ENCODE measurements at regions not wholly inside any gene's neighbourhood (a gene's known extent, or its start where the extent isn't known, plus 50 kb on each side); places are given as distances from the start of the nearest gene placed in this dataset.

DNA sequence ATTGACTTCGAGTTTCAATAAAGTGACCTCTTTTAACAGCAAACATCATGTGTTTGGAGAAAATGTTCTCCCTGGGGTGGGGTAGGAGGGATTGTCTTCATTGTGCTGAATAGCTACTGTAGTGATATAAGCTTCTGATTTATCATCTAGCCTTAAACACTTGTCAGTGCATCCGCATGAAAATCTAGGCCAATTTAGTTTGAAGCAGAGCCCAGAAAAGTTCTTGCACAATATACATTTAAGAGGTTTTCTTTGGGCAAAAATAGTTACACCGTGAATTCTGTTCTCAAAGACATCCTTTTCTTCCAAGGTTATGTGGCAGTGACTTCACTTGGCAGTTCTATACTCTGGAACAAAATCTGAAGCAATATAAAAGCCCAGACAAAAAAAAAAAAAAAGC is 136.0 kb upstream of the IFNG-AS1 start:
- DNase-seq (ENCODE audit: low read depth), result no peak
- H3K4me3 ChIP-seq (ENCODE audit: low read depth, low read length), result no peak overlapping the region
- TF ChIP-seq, protein P1, sequence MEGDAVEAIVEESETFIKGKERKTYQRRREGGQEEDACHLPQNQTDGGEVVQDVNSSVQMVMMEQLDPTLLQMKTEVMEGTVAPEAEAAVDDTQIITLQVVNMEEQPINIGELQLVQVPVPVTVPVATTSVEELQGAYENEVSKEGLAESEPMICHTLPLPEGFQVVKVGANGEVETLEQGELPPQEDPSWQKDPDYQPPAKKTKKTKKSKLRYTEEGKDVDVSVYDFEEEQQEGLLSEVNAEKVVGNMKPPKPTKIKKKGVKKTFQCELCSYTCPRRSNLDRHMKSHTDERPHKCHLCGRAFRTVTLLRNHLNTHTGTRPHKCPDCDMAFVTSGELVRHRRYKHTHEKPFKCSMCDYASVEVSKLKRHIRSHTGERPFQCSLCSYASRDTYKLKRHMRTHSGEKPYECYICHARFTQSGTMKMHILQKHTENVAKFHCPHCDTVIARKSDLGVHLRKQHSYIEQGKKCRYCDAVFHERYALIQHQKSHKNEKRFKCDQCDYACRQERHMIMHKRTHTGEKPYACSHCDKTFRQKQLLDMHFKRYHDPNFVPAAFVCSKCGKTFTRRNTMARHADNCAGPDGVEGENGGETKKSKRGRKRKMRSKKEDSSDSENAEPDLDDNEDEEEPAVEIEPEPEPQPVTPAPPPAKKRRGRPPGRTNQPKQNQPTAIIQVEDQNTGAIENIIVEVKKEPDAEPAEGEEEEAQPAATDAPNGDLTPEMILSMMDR (IDR thresholded peaks at IDR 0.05; ENCODE audit: low read depth, low read length, missing control alignments), result no peak

DNA sequence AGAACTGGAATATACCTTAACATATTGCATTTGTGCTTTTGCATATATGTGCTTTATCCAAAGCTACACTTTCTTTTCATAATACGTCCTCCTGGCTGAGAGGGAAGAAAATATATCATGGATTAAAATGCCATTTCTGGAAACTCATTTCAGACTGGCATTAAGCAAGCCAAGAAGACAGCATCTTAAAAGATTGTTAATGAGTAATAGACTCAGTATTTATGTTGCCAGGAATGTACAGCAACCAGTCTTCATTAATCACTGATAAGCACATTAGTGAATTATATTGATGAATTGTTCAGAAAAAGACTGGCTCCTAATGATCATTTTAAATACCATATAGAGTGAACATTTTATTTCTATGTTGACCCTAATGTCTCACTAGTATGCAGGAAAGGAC is 134.9 kb upstream of the IFNG-AS1 start:
- TF ChIP-seq, protein P1 (IDR thresholded peaks at IDR 0.05; ENCODE audit: low read depth, low read length, missing control alignments), result no peak
- no peak for DNase-seq (ENCODE audit: low read depth)
- H3K4me3 ChIP-seq (ENCODE audit: low read depth, low read length), result no peak overlapping the region

GRCh38 chr12:67855103-67855502 is 134.1 kb upstream of the IFNG-AS1 start:
- DNase-seq (ENCODE audit: low read depth), result no peak
- no peak overlapping the region for H3K4me3 ChIP-seq (ENCODE audit: low read depth, low read length)
- TF ChIP-seq, protein P1 (IDR thresholded peaks at IDR 0.05; ENCODE audit: low read depth, low read length, missing control alignments), result no peak

DNA sequence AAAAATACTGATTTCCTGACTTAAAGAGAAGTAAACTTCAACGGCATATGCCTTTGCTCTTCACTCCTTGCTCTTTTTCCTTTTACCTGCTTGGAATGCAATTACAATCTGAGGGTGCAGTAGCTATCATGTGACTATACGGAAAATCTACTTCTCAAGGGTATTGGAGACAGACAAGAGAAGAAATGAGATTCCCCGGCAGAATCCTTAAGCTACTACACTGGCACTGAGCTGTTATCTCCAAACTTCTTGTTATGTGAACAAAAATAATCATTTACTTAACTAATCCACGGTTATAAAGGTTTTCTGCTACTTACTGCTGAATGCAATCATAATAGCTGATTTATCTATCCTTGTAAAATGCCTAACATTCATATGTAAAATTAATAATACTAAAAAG is 118.0 kb upstream of the IFNG-AS1 start:
- TF ChIP-seq, protein P1 (IDR thresholded peaks at IDR 0.05; ENCODE audit: low read depth, low read length, missing control alignments), result no peak
- no peak overlapping the region for H3K4me3 ChIP-seq (ENCODE audit: low read depth, low read length)
- DNase-seq (ENCODE audit: low read depth), result no peak

DNA sequence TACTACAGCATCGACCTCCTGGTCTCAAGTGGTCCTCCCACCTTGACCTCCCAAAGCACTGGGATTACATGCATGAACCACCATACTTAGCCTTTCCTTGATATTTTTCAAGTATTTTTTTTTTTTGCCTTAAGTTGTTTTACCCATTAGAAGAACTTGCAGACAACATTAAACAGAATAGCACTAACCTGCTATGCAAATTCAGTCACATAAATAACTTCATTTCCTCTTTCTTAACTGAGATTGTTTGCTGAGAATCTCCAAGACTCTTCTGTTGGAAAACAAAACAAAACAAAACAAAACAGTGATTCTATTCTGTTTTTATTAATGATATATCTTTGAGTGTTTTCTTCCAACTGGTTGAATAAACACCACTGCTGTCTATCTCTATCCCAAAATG is 115.9 kb upstream of the IFNG-AS1 start:
- DNase-seq (ENCODE audit: low read depth), result no peak
- no peak overlapping the region for H3K4me3 ChIP-seq (ENCODE audit: low read depth, low read length)
- TF ChIP-seq, protein P1 (IDR thresholded peaks at IDR 0.05; ENCODE audit: low read depth, low read length, missing control alignments), result no peak

- TF ChIP-seq, protein P1 (IDR thresholded peaks at IDR 0.05; ENCODE audit: low read depth, low read length, missing control alignments), result no peak
- DNase-seq (ENCODE audit: low read depth), result no peak
- H3K4me3 ChIP-seq (ENCODE audit: low read depth, low read length), result no peak overlapping the region
Measured at GRCh38 chr12:67876305-67876915, 112.8 kb upstream of the IFNG-AS1 start.

DNA sequence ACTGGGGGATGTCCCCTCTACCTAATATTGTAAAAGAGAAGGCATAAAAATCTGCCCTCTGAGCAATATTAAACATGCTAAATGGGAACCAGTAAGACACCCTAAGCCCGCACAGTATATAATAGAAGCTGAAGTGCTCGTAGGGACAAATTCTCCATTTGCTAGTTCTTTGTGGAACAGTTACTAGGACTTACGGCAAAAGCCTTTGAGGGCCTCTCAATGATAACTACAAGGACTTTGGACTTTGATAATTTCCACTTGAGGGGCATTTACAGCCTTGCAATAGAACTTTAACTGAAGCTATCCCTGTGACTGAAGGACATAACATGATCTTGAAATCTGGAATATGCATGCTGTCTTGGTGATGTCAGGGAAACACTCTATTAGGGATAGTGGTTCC is 111.5 kb upstream of the IFNG-AS1 start:
- no peak overlapping the region for H3K4me3 ChIP-seq (ENCODE audit: low read depth, low read length)
- TF ChIP-seq, protein P1 (IDR thresholded peaks at IDR 0.05; ENCODE audit: low read depth, low read length, missing control alignments), result no peak
- no peak for DNase-seq (ENCODE audit: low read depth)

Measured in GM12864 (cell line).